ENCODE measurements at regions not wholly inside any gene's neighbourhood (a gene's known extent, or its start where the extent isn't known, plus 50 kb on each side); places are given as distances from the start of the nearest gene placed in this dataset.
"Not testable (repeated sequence)": the region's sequence is repeated elsewhere in the genome, so short reads cannot be mapped to it uniquely, and the experiment has no call there.

DNA sequence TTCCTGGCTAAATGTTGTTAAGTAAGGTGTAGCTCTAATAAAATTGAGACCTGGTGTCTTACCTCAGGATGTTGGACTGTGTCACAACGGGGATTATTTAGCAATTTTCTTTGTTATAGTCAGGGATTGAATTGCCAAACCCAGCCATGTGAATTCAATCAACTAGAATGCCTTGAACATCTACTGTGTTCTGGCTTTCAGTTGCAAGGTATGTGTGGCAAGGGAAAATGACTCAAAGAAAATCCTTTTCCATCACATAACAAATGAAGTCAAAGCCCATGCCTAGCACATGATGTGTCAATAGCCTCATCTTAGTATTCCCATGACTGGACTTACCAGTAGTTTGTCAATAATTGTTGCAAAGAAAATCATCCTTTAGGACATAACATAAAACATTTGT, 519.8 kb upstream of the FLRT2 start:
- DNase-seq: no peak
- no peak overlapping the region for H3K4me2 ChIP-seq (replicated peaks; ENCODE audit: extremely low read depth, low read length, poor library complexity, severe bottlenecking)
- H3K79me2 ChIP-seq (ENCODE audit: insufficient read depth, low read length): no peaks in the 10 kb centered on the region
- H3K4me1 ChIP-seq (ENCODE audit: control insufficient read depth in 1 of 2, insufficient read depth in 2 of 2, low read length in 2 of 2): no peaks in the 10 kb centered on the region
- H3K36me3 Mint-ChIP-seq: no peaks in the 10 kb centered on the region
- no peak overlapping the region for H3K27ac ChIP-seq (ENCODE audit: low read depth in 1 of 2, low read length in 2 of 2)
- no peaks in the 10 kb centered on the region for H3K4me1 Mint-ChIP-seq
- no peak overlapping the region for H3K9ac ChIP-seq (ENCODE audit: insufficient read depth, low read length, poor library complexity, severe bottlenecking)
- no peaks in the 10 kb centered on the region for H3K36me3 ChIP-seq (replicated peaks in 1 of 2; ENCODE audit: control insufficient read depth in 1 of 2, insufficient read depth in 2 of 2, low read length in 2 of 2)
- H3K27ac Mint-ChIP-seq: no peak overlapping the region
- H3K27me3 ChIP-seq (ENCODE audit: control insufficient read depth in 2 of 2, insufficient read depth in 2 of 2, low read length in 2 of 2): no peaks in the 10 kb centered on the region
- no peaks in the 10 kb centered on the region for H3K27me3 Mint-ChIP-seq (ENCODE audit: low read depth in 3 of 3)
- WGBS (ENCODE audit: insufficient coverage): no CpG with 5 or more reads among the region's 1 CpG
- TF ChIP-seq, protein P1, sequence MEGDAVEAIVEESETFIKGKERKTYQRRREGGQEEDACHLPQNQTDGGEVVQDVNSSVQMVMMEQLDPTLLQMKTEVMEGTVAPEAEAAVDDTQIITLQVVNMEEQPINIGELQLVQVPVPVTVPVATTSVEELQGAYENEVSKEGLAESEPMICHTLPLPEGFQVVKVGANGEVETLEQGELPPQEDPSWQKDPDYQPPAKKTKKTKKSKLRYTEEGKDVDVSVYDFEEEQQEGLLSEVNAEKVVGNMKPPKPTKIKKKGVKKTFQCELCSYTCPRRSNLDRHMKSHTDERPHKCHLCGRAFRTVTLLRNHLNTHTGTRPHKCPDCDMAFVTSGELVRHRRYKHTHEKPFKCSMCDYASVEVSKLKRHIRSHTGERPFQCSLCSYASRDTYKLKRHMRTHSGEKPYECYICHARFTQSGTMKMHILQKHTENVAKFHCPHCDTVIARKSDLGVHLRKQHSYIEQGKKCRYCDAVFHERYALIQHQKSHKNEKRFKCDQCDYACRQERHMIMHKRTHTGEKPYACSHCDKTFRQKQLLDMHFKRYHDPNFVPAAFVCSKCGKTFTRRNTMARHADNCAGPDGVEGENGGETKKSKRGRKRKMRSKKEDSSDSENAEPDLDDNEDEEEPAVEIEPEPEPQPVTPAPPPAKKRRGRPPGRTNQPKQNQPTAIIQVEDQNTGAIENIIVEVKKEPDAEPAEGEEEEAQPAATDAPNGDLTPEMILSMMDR (IDR thresholded peaks at IDR 0.05): no peak
- H3K4me3 Mint-ChIP-seq: no peak overlapping the region
- no peaks in the 10 kb centered on the region for H4K20me1 ChIP-seq (ENCODE audit: insufficient read depth, low read length)
- peaks cover 0 to 10% (median 6%) of the 10 kb centered on the region in 7 donors for H3K9me3 Mint-ChIP-seq
- H2AFZ ChIP-seq (ENCODE audit: insufficient read depth, low read depth, low read length, poor library complexity, severe bottlenecking): no peak overlapping the region
- intact Hi-C loops (cut with micrococcal nuclease): no loop called here
- H3K9me3 ChIP-seq (replicated peaks in 1 of 2; ENCODE audit: control insufficient read depth in 1 of 2, insufficient read depth in 1 of 2, low read length in 2 of 2): peaks cover 4 to 9% of the 10 kb centered on the region in 2 donors
- H3K4me3 ChIP-seq (replicated peaks in 1 of 3; ENCODE audit: low read depth in 2 of 3, low read length in 3 of 3): no peak overlapping the region

DNA sequence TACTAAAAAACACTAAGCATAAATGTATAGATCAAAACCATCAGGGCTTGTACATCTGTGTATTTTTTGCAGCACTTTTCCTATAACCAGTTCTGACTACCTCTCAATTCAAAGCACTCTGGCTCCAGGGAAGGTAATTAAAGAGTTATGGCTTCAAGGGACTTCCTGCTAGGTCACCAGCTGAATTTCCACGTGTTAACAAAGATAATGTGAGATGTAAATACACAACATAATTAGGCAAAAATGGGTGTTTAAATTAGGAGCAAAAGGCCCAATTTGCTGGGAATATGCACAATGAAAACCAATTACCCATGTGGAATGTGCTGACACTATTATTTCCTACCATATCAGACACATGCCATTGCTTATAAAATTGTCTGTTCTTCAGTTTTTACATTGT, 513.4 kb upstream of the FLRT2 start:
- Histone ChIP-seq H3K4me3 (replicated peaks in 1 of 3; ENCODE audit: low read depth in 2 of 3, low read length in 3 of 3) (no peak overlapping the region), H3K4me2 (replicated peaks; ENCODE audit: extremely low read depth, low read length, poor library complexity, severe bottlenecking) (no peak overlapping the region), H3K9me3 (replicated peaks in 1 of 2; ENCODE audit: control insufficient read depth in 1 of 2, insufficient read depth in 1 of 2, low read length in 2 of 2) (no peaks in the 10 kb centered on the region), H3K27ac (ENCODE audit: low read depth in 1 of 2, low read length in 2 of 2) (no peak overlapping the region), H3K79me2 (ENCODE audit: insufficient read depth, low read length) (no peaks in the 10 kb centered on the region), H2AFZ (ENCODE audit: insufficient read depth, low read depth, low read length, poor library complexity, severe bottlenecking) (no peak overlapping the region), H3K27me3 (ENCODE audit: control insufficient read depth in 2 of 2, insufficient read depth in 2 of 2, low read length in 2 of 2) (no peaks in the 10 kb centered on the region), H4K20me1 (ENCODE audit: insufficient read depth, low read length) (no peaks in the 10 kb centered on the region), H3K4me1 (ENCODE audit: control insufficient read depth in 1 of 2, insufficient read depth in 2 of 2, low read length in 2 of 2) (no peaks in the 10 kb centered on the region), H3K9ac (ENCODE audit: insufficient read depth, low read length, poor library complexity, severe bottlenecking) (no peak overlapping the region), H3K36me3 (replicated peaks in 1 of 2; ENCODE audit: control insufficient read depth in 1 of 2, insufficient read depth in 2 of 2, low read length in 2 of 2) (no peaks in the 10 kb centered on the region)
- no peak overlapping the region for H3K4me3 Mint-ChIP-seq
- peaks cover 0 to 9% (median 4%) of the 10 kb centered on the region in 7 donors for H3K9me3 Mint-ChIP-seq
- DNase-seq: no peak
- intact Hi-C loops (cut with micrococcal nuclease): no loop called here
- no CpG with 5 or more reads among the region's 1 CpG for WGBS (ENCODE audit: insufficient coverage)
- H3K36me3 Mint-ChIP-seq: no peaks in the 10 kb centered on the region
- TF ChIP-seq, protein P1 (IDR thresholded peaks at IDR 0.05): no peak
- no peaks in the 10 kb centered on the region for H3K4me1 Mint-ChIP-seq
- H3K27ac Mint-ChIP-seq: no peak overlapping the region
- H3K27me3 Mint-ChIP-seq (ENCODE audit: low read depth in 3 of 3): no peaks in the 10 kb centered on the region

DNA sequence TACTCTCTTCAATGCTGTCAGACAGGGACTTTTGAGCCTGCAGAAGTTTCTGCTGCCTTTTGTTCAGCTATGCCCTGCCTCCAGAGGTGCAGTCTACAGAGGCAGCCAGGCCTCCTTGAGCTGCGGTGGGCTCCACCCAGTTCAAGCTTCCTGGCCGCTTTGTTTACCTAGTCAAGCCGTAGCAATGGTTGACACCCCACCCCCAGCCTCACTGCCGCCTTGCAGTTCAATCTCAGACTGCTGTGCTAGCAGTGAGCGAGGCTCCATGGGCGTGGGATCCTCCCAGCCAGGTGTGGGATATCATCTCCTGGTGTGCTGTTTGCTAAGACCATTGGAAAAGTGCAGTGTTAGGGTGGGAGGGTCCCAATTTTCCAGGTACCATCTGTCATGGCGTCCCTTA, 506.1 kb upstream of the FLRT2 start:
- H3K4me1 Mint-ChIP-seq; H3K36me3 ChIP-seq (replicated peaks in 1 of 2; ENCODE audit: control insufficient read depth in 1 of 2, insufficient read depth in 2 of 2, low read length in 2 of 2); intact Hi-C loops (cut with micrococcal nuclease); H3K27ac ChIP-seq (ENCODE audit: low read depth in 1 of 2, low read length in 2 of 2); H3K27me3 ChIP-seq (ENCODE audit: control insufficient read depth in 2 of 2, insufficient read depth in 2 of 2, low read length in 2 of 2); H3K4me3 ChIP-seq (replicated peaks in 1 of 3; ENCODE audit: low read depth in 2 of 3, low read length in 3 of 3); H3K27ac Mint-ChIP-seq; H3K79me2 ChIP-seq (ENCODE audit: insufficient read depth, low read length); H2AFZ ChIP-seq (ENCODE audit: insufficient read depth, low read depth, low read length, poor library complexity, severe bottlenecking); H3K4me1 ChIP-seq (ENCODE audit: control insufficient read depth in 1 of 2, insufficient read depth in 2 of 2, low read length in 2 of 2); H3K27me3 Mint-ChIP-seq (ENCODE audit: low read depth in 3 of 3); H3K9ac ChIP-seq (ENCODE audit: insufficient read depth, low read length, poor library complexity, severe bottlenecking); H4K20me1 ChIP-seq (ENCODE audit: insufficient read depth, low read length); H3K4me3 Mint-ChIP-seq; H3K36me3 Mint-ChIP-seq; DNase-seq; H3K4me2 ChIP-seq (replicated peaks; ENCODE audit: extremely low read depth, low read length, poor library complexity, severe bottlenecking): not testable (repeated sequence)
- WGBS (ENCODE audit: insufficient coverage): 77% methylated on average over 6 of the region's 7 CpGs
- peaks cover 0 to 12% of the 10 kb centered on the region in 2 donors for H3K9me3 ChIP-seq (replicated peaks in 1 of 2; ENCODE audit: control insufficient read depth in 1 of 2, insufficient read depth in 1 of 2, low read length in 2 of 2)
- peaks cover 4 to 16% (median 8%) of the 10 kb centered on the region in 7 donors for H3K9me3 Mint-ChIP-seq

All from CD14-positive monocyte (primary cell).